ENCODE measurements at regions not wholly inside any gene's neighbourhood (a gene's known extent, or its start where the extent isn't known, plus 50 kb on each side); places are given as distances from the start of the nearest gene placed in this dataset.

GRCh38 chr15:62925875-62926274 lies 116.7 kb upstream of the TPM1 start:
- no peak for DNase-seq (ENCODE audit: low read depth in 3 of 3, low spot score in 1 of 3)

GRCh38 chr15:62927196-62927595 lies 115.4 kb upstream of the TPM1 start:
- no peak for DNase-seq (ENCODE audit: low read depth in 3 of 3, low spot score in 1 of 3)

DNA sequence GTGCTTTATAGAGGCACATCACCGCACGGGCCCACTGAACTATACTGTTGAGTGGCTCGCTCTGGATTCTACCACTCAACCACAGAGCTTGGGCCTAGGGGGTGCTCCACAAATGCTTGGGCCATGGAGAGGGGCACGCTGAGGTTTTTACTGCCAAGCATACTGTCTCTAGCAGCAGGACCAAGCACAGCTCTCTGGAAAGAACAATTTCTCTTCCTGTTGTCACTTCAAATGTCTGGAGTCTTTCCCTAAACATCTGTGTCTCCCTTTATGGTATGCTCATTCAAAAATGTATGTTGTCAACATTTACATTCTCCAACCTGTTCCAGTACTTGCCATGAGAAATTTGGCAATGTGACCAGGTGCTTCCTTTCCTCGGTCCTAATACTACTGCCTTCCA lies 114.7 kb upstream of the TPM1 start:
- DNase-seq (ENCODE audit: low read depth in 3 of 3, low spot score in 1 of 3), result no peak

GRCh38 chr15:62928242-62928999 lies 114.1 kb upstream of the TPM1 start:
- DNase-seq (ENCODE audit: low read depth in 3 of 3, low spot score in 1 of 3), result no peak

GRCh38 chr15:62929000-62929357 lies 113.6 kb upstream of the TPM1 start:
- DNase-seq (ENCODE audit: low read depth in 3 of 3, low spot score in 1 of 3), result no peak

DNA sequence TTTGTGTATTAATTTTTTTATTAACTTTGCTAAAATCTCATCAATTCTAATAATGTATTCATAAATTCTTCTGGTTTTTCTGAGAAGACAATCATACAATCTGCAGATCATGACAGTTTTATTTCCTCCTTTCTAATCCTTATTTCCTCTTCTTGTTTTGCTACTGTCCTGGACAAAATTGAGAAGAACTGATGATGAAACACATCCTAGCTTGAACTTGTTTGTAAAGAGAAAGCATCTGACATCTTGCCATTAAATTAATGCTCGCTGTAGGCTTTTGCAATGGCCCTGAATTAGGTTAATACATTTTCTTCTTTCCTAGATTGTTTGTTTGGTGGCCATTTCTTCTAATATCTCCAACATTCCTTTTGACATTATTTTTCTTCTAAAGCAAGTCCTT lies 110.9 kb upstream of the TPM1 start:
- DNase-seq (ENCODE audit: low read depth in 3 of 3, low spot score in 1 of 3), result no peak

- no peak for DNase-seq (ENCODE audit: low read depth in 3 of 3, low spot score in 1 of 3)
Observed at GRCh38 chr15:62932436-62932835, 110.1 kb upstream of the TPM1 start.

DNA sequence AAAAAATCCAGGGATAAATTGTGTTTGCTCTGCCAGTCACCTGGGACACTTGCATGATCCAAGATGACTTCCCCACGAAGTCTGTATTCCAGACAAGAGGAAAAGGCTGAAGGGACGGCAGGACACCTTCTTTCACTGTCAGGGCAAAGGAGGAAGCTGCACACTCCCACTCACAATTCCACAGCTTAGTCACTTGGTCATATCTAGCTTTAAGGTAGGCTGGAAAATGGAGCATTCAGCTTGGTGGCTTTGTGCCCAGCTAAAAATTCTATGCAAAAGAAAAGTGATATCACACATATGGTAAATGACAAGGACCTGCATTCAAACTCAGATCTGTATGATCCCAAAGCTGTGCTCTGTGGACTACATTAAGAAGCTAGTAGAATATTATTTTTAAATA lies 109.2 kb upstream of the TPM1 start:
- no peak for DNase-seq (ENCODE audit: low read depth in 3 of 3, low spot score in 1 of 3)

DNA sequence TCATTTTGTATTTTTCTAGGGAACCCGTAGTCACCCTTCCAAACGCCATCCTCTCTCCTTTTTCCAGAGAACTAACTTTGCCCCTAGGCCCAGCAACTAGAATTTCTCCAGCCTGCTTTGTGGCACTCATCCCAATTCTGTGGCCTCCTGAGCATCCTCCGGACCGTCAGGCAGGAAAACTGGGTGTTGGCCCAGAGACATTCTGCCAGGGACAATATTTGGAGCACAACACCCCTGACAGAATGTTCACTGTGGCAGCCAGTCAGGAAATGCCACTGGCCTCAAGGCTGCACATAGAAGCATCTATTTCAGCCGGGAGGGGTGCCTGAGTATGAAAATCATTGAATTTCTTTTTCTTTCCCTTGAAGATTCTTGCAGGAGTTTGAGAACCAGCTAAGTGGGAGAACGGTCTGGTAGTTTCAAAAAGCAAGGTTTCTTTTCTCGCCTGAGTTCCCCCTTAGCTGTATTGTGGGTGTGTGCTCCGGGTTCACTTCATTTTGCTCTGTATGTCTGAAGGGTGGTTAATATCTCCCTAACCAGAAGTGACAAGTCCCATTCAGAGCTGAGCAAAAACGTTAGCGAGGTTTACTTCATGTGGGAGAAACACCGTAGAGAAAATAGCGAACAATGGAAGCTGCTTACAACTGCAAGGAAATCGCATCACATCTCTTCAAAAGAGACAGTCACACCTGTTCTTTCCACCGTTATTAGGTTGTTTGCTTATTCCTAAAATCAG lies 108.1 kb upstream of the TPM1 start:
- DNase-seq (ENCODE audit: low read depth in 3 of 3, low spot score in 1 of 3), result no peak

DNA sequence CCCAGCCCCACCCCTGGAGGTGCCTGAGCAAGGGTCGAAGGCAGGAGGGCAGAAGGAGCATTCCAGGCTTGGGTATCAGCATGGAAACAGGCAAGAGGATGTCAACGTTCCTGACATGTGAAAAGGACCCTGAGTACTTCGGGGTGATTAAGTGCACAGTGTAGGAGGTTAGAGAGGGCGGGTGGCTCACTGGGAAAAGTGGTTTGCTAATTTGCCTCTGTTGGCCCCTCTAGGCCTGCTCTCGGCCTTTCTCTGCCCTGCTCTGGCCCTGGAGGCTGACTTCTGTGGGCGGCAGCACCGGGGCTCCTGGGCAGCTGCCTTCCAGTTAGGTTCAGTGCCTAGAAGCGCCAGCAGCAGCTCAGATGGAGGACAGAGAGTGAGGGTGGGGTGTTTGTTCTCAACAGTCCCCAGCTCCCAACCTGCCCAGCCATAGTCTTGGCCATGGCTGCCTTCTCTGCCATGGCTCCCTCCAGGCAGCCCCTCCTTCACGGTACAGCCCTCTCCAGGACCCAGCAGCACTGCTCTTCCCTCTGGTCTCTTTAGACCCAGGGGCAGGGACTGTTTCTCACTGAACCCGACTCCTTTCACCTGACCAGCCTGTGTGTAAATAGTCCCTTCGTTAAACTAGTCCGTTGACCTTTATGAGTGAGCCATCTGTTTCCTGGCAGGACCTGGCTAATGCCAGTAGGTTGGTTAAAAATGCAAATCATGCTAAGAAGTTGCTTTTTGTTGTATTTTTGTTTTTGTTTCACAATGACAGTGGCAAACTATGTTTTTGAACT lies 107.1 kb upstream of the TPM1 start:
- no peak for DNase-seq (ENCODE audit: low read depth in 3 of 3, low spot score in 1 of 3)

DNA sequence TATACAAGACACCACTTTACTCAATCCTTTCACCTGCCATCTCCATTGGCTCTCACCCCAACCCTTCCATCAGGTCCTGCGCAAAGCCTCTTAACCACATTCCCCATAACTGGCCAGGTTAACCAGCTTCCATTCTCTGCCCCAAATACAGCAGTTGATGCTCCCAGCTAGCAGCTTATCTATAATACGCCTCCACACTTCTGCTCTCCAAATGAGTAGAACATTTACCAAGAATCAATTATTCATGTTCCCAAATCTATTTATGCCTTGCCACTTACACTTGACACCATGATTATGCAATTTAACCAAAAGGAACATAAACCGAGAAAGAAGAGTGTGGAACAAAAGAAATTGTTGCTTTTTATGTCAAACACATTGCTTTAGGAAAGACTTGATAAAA lies 103.7 kb upstream of the TPM1 start:
- DNase-seq (ENCODE audit: low read depth in 3 of 3, low spot score in 1 of 3), result no peak

- no peak for DNase-seq (ENCODE audit: low read depth in 3 of 3, low spot score in 1 of 3)
Observed at GRCh38 chr15:62940093-62940754, 102.3 kb upstream of the TPM1 start.

GRCh38 chr15:62940755-62941361 lies 101.7 kb upstream of the TPM1 start:
- no peak for DNase-seq (ENCODE audit: low read depth in 3 of 3, low spot score in 1 of 3)

- no peak for DNase-seq (ENCODE audit: low read depth in 3 of 3, low spot score in 1 of 3)
Observed at GRCh38 chr15:62941699-62942098, 100.8 kb upstream of the TPM1 start.

GRCh38 chr15:62942428-62942827 lies 100.1 kb upstream of the TPM1 start:
- DNase-seq (ENCODE audit: low read depth in 3 of 3, low spot score in 1 of 3), result no peak

- DNase-seq (ENCODE audit: low read depth in 3 of 3, low spot score in 1 of 3), result no peak
Observed at GRCh38 chr15:62945063-62945462, 97.5 kb upstream of the TPM1 start.

DNA sequence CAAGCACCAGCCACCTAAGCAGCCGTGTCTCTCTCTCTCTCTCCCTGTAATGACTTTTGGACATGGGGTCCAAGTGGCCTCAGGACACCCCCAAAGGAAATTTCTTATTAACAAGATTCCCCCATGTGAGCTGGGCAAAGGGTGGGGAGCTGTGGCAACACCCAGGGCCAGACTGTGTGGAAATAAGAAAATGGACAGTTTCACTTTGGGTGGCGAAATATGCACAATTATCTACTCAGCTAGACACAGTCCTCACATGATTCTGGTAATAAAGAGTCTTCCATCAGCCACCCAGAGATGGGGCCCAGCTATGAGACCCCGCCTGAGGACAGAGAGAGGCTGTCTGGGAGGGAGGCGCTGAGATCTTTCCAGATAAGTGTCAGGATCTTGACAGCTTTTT lies 96.8 kb upstream of the TPM1 start:
- DNase-seq (ENCODE audit: low read depth in 3 of 3, low spot score in 1 of 3), result no peak

DNA sequence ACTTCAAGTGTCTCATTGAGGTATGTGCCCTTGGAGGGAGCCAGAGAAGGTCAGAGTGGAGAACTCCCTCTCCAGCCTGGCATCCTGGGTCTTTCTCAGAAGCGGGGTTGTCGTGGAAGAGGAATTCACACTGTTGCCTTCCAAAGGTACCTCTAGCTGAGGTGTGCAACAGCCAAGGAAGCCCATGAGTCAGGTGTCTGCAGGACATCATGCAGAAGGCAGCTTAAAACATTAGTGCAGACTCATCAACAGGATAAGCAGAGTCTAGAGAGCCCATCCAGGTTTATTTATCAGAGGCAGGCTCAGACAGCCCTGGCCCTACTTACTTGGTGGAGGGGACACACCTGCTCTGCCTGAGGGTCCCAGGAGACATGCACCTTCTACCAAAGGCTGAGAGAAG lies 95.6 kb upstream of the TPM1 start:
- DNase-seq (ENCODE audit: low read depth in 3 of 3, low spot score in 1 of 3), result no peak

DNA sequence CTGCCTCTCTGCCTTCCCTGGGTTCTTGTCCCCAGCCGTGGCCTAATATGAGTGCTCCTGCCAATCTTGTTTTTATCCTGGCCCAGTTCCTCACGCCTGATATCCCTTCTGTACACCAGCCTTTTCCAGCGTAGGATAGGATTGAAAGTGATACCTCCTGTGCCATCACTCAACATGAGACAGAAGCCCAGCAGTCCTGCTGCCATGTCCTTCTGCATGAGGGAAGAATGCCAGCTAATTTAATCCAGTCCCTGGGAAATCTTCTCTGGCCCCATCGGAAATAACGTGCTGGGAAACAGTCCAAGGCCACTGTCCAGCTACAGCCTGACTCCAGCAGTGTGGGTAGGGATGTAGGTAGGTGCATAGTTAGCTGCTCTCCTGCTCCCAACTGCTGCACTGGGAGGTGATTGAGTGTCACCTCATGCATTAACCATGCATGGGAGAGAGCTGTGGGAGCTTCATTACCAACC lies 92.0 kb upstream of the TPM1 start:
- no peak for DNase-seq (ENCODE audit: low read depth in 3 of 3, low spot score in 1 of 3)

DNA sequence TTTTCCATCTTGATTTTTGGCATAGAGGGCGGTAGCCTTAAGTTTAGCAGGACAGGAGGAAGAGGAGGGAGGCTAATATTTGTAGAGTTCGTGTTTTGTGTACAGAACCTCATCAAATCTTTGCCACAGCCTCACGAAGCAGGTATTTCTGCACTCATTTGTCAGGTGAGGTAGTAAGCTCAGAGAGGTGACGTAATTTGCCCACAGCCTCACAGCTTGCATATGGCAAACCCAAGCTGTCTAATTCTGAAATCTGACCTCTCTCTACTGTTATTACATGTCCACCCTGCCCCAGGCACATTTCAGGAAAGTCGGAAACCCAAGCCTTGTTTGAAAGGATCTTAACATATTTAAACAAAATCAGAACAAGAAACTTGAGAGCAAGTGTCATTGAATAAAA lies 91.1 kb upstream of the TPM1 start:
- no peak for DNase-seq (ENCODE audit: low read depth in 3 of 3, low spot score in 1 of 3)

GRCh38 chr15:62953021-62953420 lies 89.5 kb upstream of the TPM1 start:
- no peak for DNase-seq (ENCODE audit: low read depth in 3 of 3, low spot score in 1 of 3)

Measured in stimulated activated CD4-positive, alpha-beta T cell treated with anti-CD3 and anti-CD28 coated beads, TNF-alpha, amount 100 ng/mL, for 1 hour (primary cell).